IMR-90 (cell line): ENCODE measurements at regions not wholly inside any gene's neighbourhood (a gene's known extent, or its start where the extent isn't known, plus 50 kb on each side); places are given as distances from the start of the nearest gene placed in this dataset.

Experiments
- ATAC-seq: fragments of 200-7000 bp; cut with Tn5 transposase; 2 replicates; pipeline ENCODE4 v1.9.1; 2020; ENCODE audit warnings: low read depth, mild to moderate bottlenecking, moderate library complexity
- BruUV-seq: library from RNA; stranded (reverse); fragments of 400-500 nt; replicated peaks from 2 replicates; lab custom pipeline; 2021; lab: Mats Ljungman, UMichigan
- CTCF ChIA-PET: fragments of 300-600 bp; formaldehyde crosslinking; extraction: SDS; loops from one replicate; lab custom pipeline; 2021; ENCODE audit warnings: antibody characterized with exemption; lab: Yijun Ruan, JAX
- POLR2A ChIA-PET: fragments of 300-600 bp; sonication (Branson Sonifier 250); formaldehyde crosslinking; loops from one replicate; lab custom pipeline; 2022; ENCODE audit warnings: antibody characterized with exemption; ENCODE audit not compliant: unreplicated experiment; lab: Charles Lee
- DNase-seq: peaks from one replicate; pipeline ENCODE4 v3.0.0; 2013
- H2AFZ ChIP-seq: replicated peaks from 2 replicates; pipeline ENCODE3; 2013; ENCODE audit warnings: low read length, mild to moderate bottlenecking; ENCODE audit not compliant: poor library complexity
- H2AK5ac ChIP-seq: 2 replicates; pipeline ENCODE4 v1.6.1; 2013; ENCODE audit warnings: low read depth, low read length, inconsistent platforms
- H2AK9ac ChIP-seq: replicated peaks from 2 replicates; pipeline ENCODE3; 2013; ENCODE audit warnings: mild to moderate bottlenecking, low read depth, low read length, moderate library complexity; ENCODE audit not compliant: poor library complexity
- H2BK120ac ChIP-seq: 2 replicates; pipeline ENCODE4 v1.6.1; 2013; ENCODE audit warnings: low read depth, low read length, inconsistent platforms
- H2BK15ac ChIP-seq: 3 replicates; pipeline ENCODE4 v1.6.1; 2013; ENCODE audit warnings: low read depth, low read length, inconsistent platforms
- H2BK20ac ChIP-seq: 2 replicates; pipeline ENCODE4 v1.6.1; 2013; ENCODE audit warnings: low read depth, mild to moderate bottlenecking, inconsistent platforms, low read length, moderate library complexity
- H2BK5ac ChIP-seq: 2 replicates; pipeline ENCODE4 v1.6.1; 2013; ENCODE audit warnings: mild to moderate bottlenecking, low read depth, low read length, inconsistent platforms; ENCODE audit not compliant: poor library complexity, severe bottlenecking
- H3K14ac ChIP-seq: replicated peaks from 2 replicates; pipeline ENCODE4 v1.6.1; 2013; ENCODE audit warnings: low read depth, low read length, inconsistent platforms
- H3K18ac ChIP-seq: 2 replicates; pipeline ENCODE4 v1.6.1; 2013; ENCODE audit warnings: low read depth, low read length, control low read depth
- H3K23ac ChIP-seq: 2 replicates; pipeline ENCODE4 v1.6.1; 2013; ENCODE audit warnings: low read depth, low read length, inconsistent platforms
- H3K27ac ChIP-seq: 2 replicates; pipeline ENCODE4 v1.5.1; 2013; ENCODE audit warnings: mild to moderate bottlenecking, control low read depth, low read length; ENCODE audit not compliant: insufficient read depth
- H3K27me3 ChIP-seq: 2 replicates; pipeline ENCODE4 v1.6.1; 2013; ENCODE audit warnings: low read length; ENCODE audit not compliant: control insufficient read depth, insufficient read depth
- H3K36me3 ChIP-seq: 2 replicates; pipeline ENCODE4 v1.6.1; 2013; ENCODE audit warnings: low read length, mixed read lengths; ENCODE audit not compliant: control insufficient read depth, insufficient read depth
- H3K4ac ChIP-seq: 2 replicates; pipeline ENCODE4 v1.6.1; 2013; ENCODE audit warnings: low read depth, low read length, inconsistent platforms
- H3K4me1 ChIP-seq: 2 replicates; pipeline ENCODE4 v1.6.1; 2013; ENCODE audit warnings: low read length, mixed read lengths; ENCODE audit not compliant: control insufficient read depth, insufficient read depth
- H3K4me2 ChIP-seq: 2 replicates; pipeline ENCODE4 v1.6.1; 2013; ENCODE audit warnings: low read depth, mild to moderate bottlenecking, control low read depth, low read length, moderate library complexity
- H3K4me3 ChIP-seq: 2 replicates; pipeline ENCODE4 v1.5.1; 2013; ENCODE audit warnings: low read depth, mild to moderate bottlenecking, control low read depth, low read length, moderate library complexity; ENCODE audit not compliant: insufficient read depth
- H3K56ac ChIP-seq: 2 replicates; pipeline ENCODE4 v1.6.1; 2013; ENCODE audit warnings: low read length, inconsistent platforms; ENCODE audit not compliant: insufficient read depth; ENCODE audit errors: extremely low read depth
- H3K79me1 ChIP-seq, 2 experiments: 2 replicates each; pipeline ENCODE4 v1.6.1; 2013; ENCODE audit warnings: low read length in 2 of 2, inconsistent platforms in 1 of 2, low read depth in 1 of 2
- H3K9ac ChIP-seq: 2 replicates; pipeline ENCODE4 v1.6.1; 2013; ENCODE audit warnings: low read depth, low read length, control low read depth
- H3K9me1 ChIP-seq: 2 replicates; pipeline ENCODE4 v1.6.1; 2013; ENCODE audit warnings: low read length, inconsistent platforms; ENCODE audit not compliant: insufficient read depth
- H3K9me3 ChIP-seq: 2 replicates; pipeline ENCODE4 v1.6.1; 2013; ENCODE audit warnings: low read length; ENCODE audit not compliant: control insufficient read depth, insufficient read depth
- H4K20me1 ChIP-seq: 2 replicates; pipeline ENCODE4 v1.6.1; 2013; ENCODE audit warnings: low read length, inconsistent platforms; ENCODE audit not compliant: insufficient read depth
- H4K5ac ChIP-seq: 2 replicates; pipeline ENCODE4 v1.6.1; 2013; ENCODE audit warnings: mild to moderate bottlenecking, low read depth, low read length, control low read depth
- H4K8ac ChIP-seq, 2 experiments: 2 replicates each; pipeline ENCODE4 v1.6.1; 2013; ENCODE audit warnings: low read depth in 2 of 2, low read length in 2 of 2, control low read depth in 1 of 2, inconsistent platforms in 1 of 2
- H4K91ac ChIP-seq: 2 replicates; pipeline ENCODE4 v1.6.1; 2013; ENCODE audit warnings: low read depth, low read length, inconsistent platforms; ENCODE audit not compliant: insufficient read depth
- FOS ChIP-seq: fragments of 150-350 bp; IDR thresholded peaks from 2 replicates; pipeline ENCODE4 v1.6.1; 2016; ENCODE audit warnings: low read depth, low read length
- MAFK ChIP-seq: IDR thresholded peaks from 2 replicates; pipeline ENCODE4 v1.6.1; 2012; ENCODE audit warnings: low read depth, low read length, improper control_type of control experiment
- MAZ ChIP-seq: IDR thresholded peaks from 2 replicates; pipeline ENCODE4 v1.6.1; 2012; ENCODE audit warnings: low read depth, mild to moderate bottlenecking, low read length, improper control_type of control experiment, moderate library complexity, borderline replicate concordance
- RAD21 ChIP-seq: IDR thresholded peaks from 2 replicates; pipeline ENCODE4 v1.6.1; 2012; ENCODE audit warnings: low read length, improper control_type of control experiment
- SMC3 ChIP-seq: fragments of 150-350 bp; IDR thresholded peaks from 2 replicates; pipeline ENCODE4 v1.6.1; 2016; ENCODE audit warnings: low read depth, mild to moderate bottlenecking, antibody characterized with exemption, low read length, moderate library complexity
- WGBS, 2 experiments: methylation state at CpG; one replicate each; pipeline versions ENCODE4 v1.1.5 to v1.1.7; 2013; ENCODE audit warnings: missing lambda C conversion rate in 2 of 2; ENCODE audit not compliant: insufficient read length in 1 of 2; ENCODE audit errors: extremely low coverage in 2 of 2; 5-methylcytosine and 5-hydroxymethylcytosine counted together
- dilution Hi-C: fragments of 300-500 bp; cut with HindIII; formaldehyde crosslinking; loops from one replicate; pipeline ENCODE4 v1.14.3; 2018; ENCODE audit warnings: low sequenced_read_pairs; ENCODE audit not compliant: unreplicated experiment
- in situ Hi-C: fragments of 300-500 bp; cut with MboI; formaldehyde crosslinking; loops from 3 replicates; pipeline ENCODE4 v1.14.3; 2019; ENCODE audit warnings: low sequenced_read_pairs, inconsistent platforms, mixed read lengths
- intact Hi-C: fragments of 100-400 bp; cut with micrococcal nuclease; formaldehyde crosslinking; loops from 2 replicates; pipeline ENCODE4 v1.10.0; 2022
- TF ChIP-seq, protein P1 (sequence below): fragments of 150-350 bp; IDR thresholded peaks from 2 replicates; pipeline ENCODE4 v1.6.1; 2016; ENCODE audit warnings: low read depth, mild to moderate bottlenecking, low read length, moderate library complexity, borderline replicate concordance

DNA sequence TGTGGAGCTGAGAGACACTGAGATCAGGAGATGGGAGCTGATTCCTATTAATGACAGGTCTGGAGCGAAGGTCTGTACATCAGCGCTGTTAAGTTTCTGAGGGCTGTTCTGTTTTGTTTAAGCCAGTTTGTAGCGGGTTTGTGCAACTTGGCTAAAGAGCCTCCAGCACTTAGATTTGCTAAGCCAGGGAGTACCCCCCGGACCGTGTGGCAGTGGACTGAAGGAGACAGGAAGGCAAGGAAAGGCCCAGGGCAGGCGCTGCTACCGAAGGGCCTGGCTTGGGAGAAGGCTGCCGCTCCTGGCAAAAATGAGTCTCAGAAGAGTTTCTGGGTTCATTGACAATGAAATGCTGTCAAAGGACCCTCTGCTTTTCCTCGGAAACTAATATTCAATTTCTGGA, 139.3 kb upstream of the ZNF644 start:
- H3K9me3 ChIP-seq: no peaks in the 10 kb centered on the region
- no peaks in the 10 kb centered on the region; the same call in 1 of the 2 replicates for H3K27me3 ChIP-seq
- no peak overlapping the region for H2BK5ac ChIP-seq
- ChIA-PET CTCF (no interaction called here), POLR2A (no interaction called here)
- no peak overlapping the region for H4K91ac ChIP-seq
- H3K79me1 ChIP-seq: no peaks in the 10 kb centered on the region
- H4K20me1 ChIP-seq: no peaks in the 10 kb centered on the region
- dilution Hi-C loops (no loop called here), intact Hi-C loops (loop anchor here (10.0 kb wide), 2 partner anchors 196 to 1046 kb away; no protein-coding TSS in a partner anchor), in situ Hi-C loops (loop anchor here (10.0 kb wide), 1 partner anchor 436 kb away; no protein-coding TSS in a partner anchor)
- no peak overlapping the region for H3K27ac ChIP-seq
- 76% methylated on average over 3 of the region's 9 CpGs; no CpG with 5 or more reads in 1 of the 2 experiments for WGBS, 2 experiments
- H3K4me3 ChIP-seq: no peak overlapping the region
- H3K4me2 ChIP-seq: no peak overlapping the region
- DNase-seq (no peak), ATAC-seq (no peak)
- no TSS peak for BruUV-seq
- no peak overlapping the region for H4K5ac ChIP-seq
- H3K4ac ChIP-seq: no peak overlapping the region
- no peak overlapping the region for H2BK15ac ChIP-seq
- H3K23ac ChIP-seq: no peak overlapping the region
- H3K56ac ChIP-seq: no peak overlapping the region
- no peak overlapping the region for H3K18ac ChIP-seq
- no peak overlapping the region for H2AK5ac ChIP-seq
- H3K9ac ChIP-seq: no peak overlapping the region
- H3K14ac ChIP-seq: no peak overlapping the region
- H3K36me3 ChIP-seq: no peaks in the 10 kb centered on the region
- no peak overlapping the region for H2AFZ ChIP-seq
- no peak for TF ChIP-seq MAZ
- TF ChIP-seq MAFK: no peak
- TF ChIP-seq RAD21: no peak
- TF ChIP-seq, protein P1, sequence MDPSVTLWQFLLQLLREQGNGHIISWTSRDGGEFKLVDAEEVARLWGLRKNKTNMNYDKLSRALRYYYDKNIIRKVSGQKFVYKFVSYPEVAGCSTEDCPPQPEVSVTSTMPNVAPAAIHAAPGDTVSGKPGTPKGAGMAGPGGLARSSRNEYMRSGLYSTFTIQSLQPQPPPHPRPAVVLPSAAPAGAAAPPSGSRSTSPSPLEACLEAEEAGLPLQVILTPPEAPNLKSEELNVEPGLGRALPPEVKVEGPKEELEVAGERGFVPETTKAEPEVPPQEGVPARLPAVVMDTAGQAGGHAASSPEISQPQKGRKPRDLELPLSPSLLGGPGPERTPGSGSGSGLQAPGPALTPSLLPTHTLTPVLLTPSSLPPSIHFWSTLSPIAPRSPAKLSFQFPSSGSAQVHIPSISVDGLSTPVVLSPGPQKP: no peak
- TF ChIP-seq SMC3: no peak
- TF ChIP-seq FOS: no peak
- H3K9me1 ChIP-seq: no peaks in the 10 kb centered on the region
- no peaks in the 10 kb centered on the region for H3K4me1 ChIP-seq
- no peak overlapping the region for H2BK120ac ChIP-seq
- H2BK20ac ChIP-seq: no peak overlapping the region
- H2AK9ac ChIP-seq: no peak overlapping the region
- H4K8ac ChIP-seq: no peak overlapping the region
